ENCODE measurements at regions not wholly inside any gene's neighbourhood (a gene's known extent, or its start where the extent isn't known, plus 50 kb on each side); places are given as distances from the start of the nearest gene placed in this dataset.

DNA sequence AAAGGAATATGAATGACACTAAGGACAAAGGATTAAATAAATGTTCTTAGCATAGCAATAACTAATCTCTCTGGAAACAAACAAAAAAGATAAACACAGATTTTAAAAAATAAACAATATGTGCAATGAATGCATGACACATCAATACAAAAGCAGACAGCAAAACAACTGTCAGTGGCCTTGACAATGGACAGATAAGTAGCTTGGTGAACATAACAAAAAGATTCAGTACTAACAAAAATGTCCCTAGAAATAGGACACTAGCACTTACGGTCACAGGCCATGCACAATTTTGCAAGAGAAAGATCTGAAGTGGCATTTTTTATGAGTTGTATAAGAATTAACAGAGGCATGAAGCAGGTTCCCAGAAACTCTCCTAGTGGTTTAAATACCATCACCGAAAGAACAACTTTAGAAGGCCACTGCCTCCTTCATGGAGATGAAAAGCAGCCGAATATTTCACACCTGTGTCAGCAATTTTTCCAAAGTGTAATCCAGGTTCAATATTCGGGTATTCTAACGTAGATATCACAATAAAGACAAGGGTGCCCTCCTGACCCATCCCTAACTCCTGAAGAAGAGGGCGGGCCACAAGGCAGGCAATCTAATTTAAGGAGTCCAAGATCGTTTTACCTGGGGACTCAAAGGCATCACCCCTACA is 231.3 kb upstream of the MKLN1 start:
- DNase-seq: no peak

DNA sequence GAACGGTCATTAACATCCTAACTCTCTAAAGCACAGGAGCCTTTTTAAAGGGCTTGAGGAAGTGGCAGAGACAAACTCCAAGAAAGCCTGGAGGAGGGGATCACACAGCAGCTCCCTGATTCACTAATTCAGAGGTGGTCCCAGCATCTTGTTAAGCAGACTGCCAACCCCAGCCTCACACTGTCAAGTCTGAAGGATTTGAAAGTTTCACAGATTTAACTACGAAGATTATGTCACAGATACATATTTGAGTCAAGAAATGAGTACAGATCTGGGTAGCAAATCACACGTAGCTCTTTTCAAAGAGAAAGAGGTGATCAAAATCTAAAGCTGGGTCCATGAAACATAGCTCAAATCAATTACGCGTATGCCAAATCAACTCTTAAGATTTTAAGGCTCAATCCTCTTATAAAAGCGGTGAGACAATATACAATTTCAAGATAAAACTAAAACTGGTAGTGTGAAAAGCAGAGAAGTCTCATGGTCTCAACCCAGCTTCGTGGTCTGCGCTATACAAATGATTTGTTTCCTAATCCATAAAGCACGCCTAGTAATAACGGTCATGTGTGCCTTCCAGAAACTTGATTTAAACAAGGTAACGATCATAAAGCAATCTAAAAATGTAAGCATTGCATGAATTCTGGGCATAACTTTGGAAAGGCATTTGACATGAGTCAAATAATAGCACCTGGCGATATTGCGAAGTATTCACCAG is 229.9 kb upstream of the MKLN1 start:
- DNase-seq: no peak

DNA sequence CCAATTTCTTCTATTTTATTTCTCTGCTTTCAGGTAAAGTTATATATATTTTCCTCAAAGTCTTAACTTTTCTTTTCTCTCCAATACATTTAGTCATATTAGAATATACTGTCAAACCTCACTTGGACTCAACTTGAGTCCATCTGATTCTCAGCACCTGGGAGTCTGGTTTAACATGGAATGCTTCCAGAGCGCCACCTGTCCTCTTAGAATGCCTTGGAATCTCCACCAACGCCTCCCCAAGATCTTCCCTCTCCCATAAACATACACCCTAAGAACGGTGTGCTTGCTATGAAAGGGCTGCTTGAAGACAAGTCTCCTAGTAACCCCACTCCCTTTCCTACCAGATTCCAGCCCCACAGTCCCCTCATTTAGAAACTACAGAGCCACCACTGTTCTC is 229.1 kb upstream of the MKLN1 start:
- DNase-seq: no peak

DNA sequence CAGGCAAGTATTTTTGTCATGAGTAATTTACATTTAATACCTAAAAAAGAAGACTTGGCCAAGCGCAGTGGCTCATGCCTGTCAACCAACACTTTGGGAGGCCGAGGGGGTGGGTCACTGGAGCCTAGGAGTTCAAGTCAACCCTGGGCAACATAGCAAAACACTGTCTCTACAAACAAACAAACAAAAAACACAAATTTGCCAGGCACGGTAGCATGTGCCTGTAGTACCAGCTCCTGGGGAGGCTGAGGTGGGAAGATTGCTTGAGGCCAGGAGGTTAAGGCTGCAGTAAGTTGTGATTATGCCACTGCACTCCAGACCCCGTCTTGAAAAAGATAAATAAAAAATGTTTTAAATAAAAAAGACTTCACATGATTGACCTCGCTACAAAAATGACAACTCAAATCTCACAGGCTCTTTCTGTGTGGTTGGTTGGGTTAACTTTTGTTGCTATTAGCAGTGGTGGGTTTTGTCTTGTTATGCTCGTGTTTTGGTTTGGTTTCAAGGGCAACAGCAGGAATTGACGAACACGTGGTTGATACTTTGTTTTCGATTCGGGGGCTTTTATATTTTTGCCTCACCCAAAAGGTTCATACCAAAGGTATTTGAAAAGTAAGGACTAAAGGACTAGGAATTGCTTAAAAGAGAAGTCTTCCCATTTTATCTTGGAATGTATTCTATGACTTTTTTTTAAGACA is 227.2 kb upstream of the MKLN1 start:
- no peak for DNase-seq

DNA sequence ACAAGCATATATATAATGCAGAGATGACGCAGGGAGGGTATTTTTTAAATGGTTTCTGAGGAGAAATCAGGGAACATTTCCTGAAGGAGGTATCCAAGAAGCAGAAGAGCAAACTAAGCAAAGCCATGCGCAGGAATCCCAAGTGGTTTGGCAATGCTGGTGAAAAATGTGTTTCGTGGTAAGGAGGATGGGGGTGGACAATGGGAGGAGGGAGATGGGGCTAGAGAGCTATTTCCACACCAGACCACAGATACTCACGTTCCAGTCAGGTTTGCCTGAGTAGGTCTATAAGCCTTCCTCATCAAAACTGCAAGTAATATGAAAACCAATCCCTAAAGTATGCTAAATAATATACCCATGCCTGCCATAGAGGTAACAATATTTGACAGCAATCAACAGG is 223.7 kb upstream of the MKLN1 start:
- DNase-seq: no peak

DNA sequence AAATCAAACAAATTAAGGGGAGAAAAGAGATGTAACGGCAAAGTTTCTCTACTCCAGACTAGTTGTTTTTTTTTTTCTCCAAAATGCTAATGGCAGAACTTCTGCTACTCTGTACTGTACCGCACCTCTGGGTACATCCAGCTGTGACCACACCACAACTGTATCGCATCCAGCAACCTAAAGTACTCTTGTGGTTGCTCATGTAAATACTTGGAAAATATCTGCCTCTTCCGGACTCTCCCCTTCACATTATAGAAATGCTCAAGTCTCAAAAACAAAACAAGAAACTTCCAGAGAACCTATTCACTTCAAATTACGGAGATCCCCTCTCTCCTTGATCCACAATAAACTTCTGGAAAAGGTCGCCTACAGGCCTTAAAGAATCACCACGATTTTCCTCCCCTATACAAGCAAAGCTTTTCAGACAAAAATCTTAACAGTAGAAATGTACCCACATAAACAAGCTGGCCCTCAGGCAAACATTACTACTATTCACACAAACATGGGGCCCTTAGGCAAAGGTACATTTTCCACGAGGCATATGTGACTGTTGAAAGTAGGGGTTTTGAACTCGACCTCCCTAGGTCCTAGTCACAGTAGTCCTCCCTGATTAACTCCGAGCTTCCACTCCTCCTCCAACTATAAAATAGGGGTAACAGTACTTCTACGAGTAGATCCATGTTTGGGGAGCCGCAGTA is 222.9 kb upstream of the MKLN1 start:
- no peak for DNase-seq

DNA sequence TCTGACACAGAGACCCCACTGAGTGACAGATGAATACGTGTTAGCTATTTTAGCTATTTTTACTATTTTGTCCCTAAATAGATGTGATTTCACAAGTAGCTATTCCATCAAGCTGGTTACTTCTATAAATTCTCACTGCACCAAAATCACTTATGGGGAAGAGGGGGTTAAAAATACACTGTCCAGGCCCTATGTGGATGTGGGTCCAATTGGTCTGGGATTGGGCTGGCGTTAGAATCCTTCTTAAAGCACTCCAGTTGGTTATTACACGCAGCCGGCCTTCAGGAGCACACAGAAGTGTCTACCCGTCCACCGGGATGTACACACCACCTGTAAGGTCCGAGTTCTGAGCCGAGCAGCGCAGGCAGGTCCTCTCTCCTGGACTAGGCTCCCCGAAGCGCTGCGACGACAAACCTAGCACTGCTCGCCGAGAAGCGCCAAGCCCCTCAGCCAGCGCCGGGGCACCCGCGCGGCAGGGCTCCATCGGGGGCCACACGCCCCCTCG is 222.3 kb upstream of the MKLN1 start:
- DNase-seq: no peak

DNA sequence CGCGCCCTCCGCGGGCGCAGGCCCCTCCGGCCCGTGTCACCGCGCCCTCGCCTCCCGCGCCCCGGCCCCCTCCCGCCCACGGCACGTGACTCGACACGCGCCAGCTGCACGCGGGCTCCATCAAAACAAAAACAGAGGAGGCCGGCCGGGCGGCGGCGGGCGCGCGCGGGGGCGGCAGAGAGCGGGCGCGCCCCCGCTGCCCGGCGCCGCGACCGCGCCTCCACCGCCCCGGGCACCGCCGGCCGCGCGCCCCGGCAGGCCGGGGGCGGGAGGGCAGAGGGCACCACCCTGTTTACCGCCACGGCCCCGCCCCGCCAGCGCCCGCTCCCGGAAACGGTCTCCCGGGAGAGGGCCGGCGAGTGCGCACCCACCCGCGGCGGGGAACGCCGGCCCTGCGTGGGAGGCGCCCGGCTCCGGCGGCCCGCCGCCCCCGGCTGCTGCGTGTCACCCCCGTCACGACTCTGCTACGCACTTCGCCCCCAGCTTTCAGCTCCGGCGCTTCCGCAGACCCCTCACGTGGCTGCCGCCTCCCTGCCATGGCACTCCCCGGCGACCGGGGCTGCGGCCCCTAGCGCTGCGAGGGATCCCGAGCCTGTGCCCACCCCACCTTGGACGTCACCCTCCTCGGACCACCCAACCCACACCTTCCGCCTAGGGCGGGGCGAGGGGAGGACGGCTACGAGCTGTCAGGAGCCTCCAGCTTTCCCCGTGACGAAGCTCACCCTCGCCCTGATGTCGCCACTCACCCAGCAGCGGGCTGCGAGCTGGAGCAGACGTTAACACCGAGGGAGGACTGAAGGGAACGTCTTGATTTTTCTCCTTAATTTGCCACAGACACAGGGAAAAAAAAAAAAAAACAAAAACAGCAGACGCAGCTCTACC is 221.6 kb upstream of the MKLN1 start:
- DNase-seq: peak; percentile 53

DNA sequence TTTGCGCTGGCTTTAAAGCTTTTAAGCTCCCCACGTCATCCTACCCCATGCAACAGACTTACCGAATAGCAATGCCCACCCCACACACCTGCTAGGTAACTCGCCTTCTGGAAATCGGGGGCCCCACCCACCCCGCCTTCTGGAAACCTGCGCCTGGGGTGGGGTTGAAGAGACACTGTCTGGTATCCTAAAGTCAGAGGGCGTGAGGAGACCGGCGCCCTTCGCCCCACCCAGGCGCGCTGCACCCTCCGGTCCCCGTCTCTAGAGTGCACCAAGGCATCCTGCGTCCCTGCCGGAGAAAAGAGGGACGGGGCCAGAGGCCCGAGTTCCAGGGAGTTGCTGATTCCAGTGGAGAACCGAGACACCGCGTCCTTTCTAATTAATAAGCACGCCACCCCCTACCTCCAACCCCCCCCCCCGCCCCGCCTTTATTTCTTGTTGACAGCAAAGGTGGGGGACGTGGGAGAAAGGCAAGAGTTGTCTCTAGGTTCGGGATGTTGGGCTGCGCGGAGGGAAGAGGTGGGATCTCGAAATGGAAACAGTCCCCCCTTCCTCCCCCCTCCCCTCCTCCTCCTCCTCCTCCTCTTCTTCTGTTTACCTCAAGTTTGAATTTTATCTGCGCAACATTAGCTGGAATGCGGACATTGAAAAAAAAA is 220.9 kb upstream of the MKLN1 start:
- DNase-seq: peak; percentile 56

DNA sequence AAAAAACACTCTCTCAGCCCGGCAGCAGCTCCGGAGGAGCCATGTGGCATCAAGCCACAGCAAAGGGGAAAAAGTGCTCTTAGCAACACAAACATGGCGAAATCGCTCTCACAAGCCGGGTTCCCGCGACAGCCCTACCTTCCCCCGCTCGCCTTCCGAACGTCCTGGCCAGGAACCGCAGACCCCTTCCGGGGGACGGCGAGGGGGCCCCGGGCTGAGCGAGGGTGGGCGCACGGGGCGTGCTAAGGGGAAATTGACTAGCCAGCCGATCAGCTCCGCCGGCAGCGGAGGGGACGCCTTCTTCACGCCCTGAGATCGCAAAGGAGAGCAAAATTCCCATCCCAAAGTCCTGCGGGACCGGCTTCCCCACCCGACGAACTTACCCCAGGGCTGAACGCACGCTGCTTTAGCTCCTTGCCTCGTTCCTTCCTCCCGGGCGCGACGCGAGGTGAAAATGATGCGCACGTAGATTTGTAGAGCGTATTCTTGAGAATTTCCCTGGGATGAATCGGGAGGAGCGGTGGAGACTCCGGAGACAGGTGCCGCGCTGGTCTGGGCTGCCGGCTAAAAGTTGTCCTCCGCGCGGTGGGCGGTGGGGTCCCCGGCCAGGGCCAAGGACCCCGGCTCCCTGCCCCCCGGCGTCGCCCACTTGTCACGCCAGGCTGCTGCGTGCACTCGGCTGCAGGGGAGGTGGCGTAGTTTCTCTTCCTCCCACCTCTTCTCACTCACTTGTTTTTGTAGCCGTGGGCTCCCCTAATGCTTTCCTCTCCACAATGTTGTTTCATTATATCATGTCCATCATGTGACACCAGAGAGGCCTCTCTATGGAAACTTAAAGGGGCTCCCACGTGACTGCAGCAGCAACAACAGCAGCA is 220.1 kb upstream of the MKLN1 start:
- DNase-seq: peak; percentile 72

DNA sequence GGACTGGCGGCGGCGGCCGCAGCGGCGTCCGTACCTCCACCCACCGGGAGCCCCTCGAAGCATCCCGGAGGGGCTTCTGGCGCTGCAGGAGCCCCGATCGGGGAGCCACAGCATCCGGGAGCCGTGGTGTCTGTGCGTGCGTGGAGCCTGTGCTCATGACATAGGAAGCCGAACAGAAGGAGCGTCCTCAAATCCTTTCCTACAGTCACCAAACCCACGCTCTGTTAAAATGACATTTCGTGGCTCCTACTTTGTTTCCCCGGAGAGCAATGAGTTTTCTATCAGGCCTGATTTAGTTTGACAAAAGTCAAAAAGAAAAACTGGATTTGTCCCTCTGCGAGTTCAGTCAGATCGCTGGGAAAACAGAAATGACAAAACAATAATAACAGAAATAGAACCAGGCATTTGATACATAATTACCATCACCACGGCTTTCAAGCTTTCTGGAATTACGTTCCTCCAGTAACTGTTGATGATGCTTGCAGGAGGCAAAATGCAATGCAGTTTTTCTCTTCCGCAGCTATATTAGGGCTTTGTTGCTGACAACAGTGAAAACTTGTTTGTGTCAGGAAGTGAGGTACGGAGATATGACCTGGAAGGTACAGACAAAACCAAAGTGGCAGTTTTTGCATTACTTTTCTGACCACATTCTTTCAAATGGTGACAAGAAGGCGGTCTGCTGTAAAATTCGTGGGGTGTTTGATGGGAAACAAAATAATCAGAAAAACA is 219.3 kb upstream of the MKLN1 start:
- no peak for DNase-seq

DNA sequence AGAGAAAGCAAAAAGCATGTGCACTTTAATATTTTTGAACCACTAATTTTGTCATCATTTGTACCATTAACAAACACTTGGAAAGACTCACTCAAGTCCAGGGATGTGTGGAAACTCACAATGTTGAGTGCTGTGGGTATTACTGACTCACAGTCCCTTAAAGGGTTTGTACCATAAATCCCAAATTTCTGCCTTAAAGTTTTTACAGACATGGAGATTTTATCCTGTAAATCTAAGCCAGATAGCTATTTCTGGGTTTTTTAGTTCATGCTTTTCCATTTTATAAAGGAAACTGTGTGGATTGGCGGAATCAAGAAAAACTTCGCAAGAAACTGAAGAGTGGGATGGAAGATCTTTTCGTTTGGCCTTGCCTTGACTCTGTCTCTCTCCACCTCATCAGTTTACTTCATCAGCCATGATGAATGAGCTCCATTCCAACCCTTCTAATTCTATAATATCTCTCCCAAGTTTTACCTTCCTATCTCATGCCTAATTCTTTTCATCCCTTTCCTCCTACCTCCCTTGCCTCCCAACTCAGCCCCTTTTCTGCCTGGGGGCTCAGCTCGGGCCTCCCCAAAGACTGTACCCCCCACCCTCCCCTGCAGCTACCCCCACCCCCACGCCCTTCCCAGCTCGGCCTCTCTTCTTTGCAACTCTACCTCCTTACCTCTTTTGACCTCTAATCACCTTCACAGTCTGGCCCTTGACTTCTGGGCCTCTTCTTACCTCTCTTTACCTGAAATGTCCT is 218.5 kb upstream of the MKLN1 start:
- DNase-seq: peak; percentile 44

DNA sequence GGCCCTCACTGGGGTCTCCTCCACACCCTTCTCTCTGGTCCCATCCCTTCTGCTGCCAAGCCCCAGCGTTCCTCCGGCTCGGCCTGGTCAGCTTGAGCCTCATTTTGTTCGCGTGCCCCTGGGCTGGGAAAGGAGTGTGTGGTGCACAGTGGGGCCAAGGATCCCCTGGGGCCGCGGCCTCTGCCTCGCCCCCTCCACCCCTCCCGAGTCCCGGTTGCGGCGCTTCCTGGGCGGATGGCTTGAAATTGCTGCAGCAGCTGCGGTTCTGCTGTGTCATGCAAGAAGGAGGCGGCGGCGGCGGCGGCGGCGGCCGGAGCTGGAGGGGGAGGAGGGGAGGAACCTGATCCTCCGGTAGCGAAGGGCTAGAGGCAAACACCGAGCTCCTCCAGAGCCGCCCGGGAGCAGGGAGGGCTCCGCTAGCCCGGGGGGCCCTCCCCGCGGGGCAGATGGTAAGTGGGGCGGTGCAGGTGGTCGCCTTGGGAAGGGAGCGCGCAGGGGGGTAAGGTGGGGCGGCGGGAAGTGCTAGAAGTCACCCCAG is 217.8 kb upstream of the MKLN1 start:
- peak; percentile 64 for DNase-seq

DNA sequence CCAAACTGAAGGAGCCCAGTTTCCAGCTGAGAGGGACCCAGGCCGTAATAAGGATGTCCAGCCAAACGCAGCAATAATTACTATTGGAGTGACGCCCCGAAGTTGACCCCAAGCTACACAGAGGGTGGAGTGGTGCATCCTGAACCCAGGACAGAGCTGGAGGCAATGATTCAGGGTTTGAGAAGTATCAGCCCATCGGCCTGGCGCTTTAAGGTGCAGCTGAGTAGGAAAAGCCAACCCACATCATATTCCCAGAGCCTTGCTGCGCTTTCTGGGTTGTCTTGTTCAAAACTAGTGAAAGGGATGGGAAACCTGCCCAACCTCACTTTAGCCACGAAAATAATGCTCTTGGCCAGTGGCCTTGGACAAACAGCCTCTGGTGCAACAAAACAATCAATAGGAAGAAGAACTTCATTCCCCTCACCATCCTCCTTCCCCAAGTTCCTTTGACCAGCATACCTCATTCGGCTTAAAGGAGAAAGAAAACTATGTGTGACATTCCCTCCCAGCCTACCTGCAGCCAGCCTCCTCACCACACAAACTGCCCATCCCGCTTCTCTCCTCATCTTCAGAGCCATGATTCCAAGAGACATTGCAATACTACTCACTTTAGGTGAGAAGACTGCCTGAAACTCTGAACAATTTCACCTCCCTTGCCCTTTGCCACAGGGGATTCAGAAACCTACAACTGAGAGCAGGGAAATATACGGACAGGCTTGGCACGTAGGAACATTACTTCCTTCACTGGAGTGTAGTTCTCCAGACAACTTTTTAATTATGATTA is 217.2 kb upstream of the MKLN1 start:
- DNase-seq: no peak

DNA sequence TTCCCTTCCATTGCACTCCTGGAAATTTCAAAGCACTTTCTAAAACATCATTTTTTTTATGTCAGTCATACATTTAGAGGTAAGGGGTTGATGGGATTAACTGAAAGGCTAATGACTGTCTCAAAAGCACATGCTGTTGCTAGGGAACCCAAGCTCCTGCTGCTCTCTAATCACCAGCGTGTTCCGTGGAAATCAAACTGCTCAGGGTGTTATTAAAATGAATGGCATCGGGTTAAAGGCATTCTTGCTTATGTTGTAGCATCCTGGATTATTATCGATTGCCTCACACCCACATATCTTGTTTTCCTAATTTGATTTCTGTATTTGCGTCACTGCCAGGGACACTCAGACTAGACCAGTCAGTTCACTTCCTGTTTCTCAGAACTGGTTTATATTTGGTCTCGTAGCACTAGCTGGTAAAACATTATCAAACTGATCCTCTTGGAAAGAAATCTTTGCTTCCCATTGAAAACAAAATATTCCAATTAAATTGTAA is 216.5 kb upstream of the MKLN1 start:
- no peak for DNase-seq

DNA sequence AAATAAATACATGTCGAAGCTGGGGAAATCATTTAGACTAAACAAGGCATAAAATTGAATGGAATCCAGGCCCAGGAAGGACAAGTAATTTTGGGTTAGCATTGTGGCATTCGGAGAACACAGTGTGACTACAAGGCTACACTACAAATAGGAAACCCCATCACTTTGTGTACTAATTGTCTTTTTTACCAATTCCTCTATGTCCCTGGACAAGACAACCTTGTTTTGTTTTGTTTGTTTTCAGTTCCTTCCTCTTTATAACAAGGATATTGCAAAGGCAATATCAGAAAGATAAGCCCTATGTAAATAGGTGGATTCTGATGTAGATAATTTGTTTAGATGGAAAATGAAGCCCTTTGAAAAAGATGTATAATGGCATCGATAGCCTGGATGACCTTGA is 215.9 kb upstream of the MKLN1 start:
- DNase-seq: no peak

DNA sequence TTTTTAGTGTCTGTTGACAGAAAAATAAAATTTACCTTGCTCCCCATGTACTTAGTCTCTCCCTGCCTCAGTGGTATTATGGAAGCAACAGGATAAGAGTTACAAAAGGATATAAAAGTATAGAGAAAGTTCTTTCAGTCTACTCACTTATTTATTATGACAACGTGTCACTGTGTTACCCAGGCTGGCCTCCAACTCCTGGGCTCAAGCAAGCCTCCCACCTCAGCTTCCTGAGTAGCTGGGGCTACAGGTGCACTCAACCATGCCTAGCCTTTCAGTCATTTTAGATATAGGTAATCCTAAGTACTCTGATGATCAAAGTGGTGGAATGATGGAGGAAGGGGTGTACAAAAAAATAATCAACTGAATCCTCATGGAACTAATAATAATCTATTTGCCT is 215.2 kb upstream of the MKLN1 start:
- DNase-seq: no peak

DNA sequence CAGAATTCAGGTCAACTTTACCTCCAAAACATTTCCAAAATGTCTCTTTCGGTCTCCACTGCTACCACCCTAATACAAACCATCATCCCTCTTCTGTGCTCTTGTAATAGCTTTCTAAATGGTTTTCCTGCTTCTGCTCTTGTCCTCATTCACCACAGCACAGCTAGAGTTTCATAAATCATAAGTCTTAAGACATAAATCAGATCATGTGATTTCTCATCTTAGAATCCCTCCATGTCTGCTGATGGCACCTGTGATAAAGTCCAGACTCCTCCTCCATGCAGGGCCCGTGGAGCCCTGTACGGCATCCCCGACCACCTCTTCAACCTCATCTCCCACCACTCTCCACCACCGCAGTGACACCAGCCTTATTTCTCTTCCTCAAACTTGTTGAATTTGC is 212.3 kb upstream of the MKLN1 start:
- no peak for DNase-seq
